RWPE2 (cell line): ENCODE measurements at regions not wholly inside any gene's neighbourhood (a gene's known extent, or its start where the extent isn't known, plus 50 kb on each side); places are given as distances from the start of the nearest gene placed in this dataset.

Experiments used
- ATAC-seq: fragments of 200-7000 bp; cut with Tn5 transposase; 3 replicates; pipeline ENCODE4 v1.9.1; 2021; ENCODE audit warnings: low read depth
- DNase-seq: peaks from one replicate; pipeline ENCODE4 v3.0.0-alpha.2; 2020; ENCODE audit warnings: low spot score
- H3K27ac ChIP-seq: fragments of 450-650 bp; 2 replicates; pipeline ENCODE4 v1.5.1; 2017; ENCODE audit warnings: mild to moderate bottlenecking; ENCODE audit not compliant: poor library complexity, severe bottlenecking
- H3K27me3 ChIP-seq: fragments of 250-450 bp; sonication (Bioruptor Pico); 2 replicates; pipeline ENCODE4 v1.5.1; 2021; ENCODE audit warnings: mild to moderate bottlenecking, moderate library complexity; ENCODE audit not compliant: insufficient read depth, poor library complexity, severe bottlenecking
- H3K36me3 ChIP-seq: fragments of 250-450 bp; sonication (Bioruptor Pico); 2 replicates; pipeline ENCODE4 v1.5.1; 2020; ENCODE audit warnings: low read depth, mild to moderate bottlenecking, moderate library complexity
- H3K4me1 ChIP-seq: fragments of 250-450 bp; sonication (Bioruptor Pico); 2 replicates; pipeline ENCODE4 v1.5.1; 2021; ENCODE audit warnings: mild to moderate bottlenecking, moderate library complexity; ENCODE audit not compliant: insufficient read depth, poor library complexity, severe bottlenecking
- H3K4me3 ChIP-seq: fragments of 250-450 bp; sonication (Bioruptor Pico); 2 replicates; pipeline ENCODE4 v1.5.1; 2021; ENCODE audit warnings: mild to moderate bottlenecking, moderate library complexity; ENCODE audit not compliant: severe bottlenecking
- H3K9me3 ChIP-seq: fragments of 250-450 bp; sonication (Bioruptor Pico); 2 replicates; pipeline ENCODE4 v1.5.1; 2021; ENCODE audit warnings: mild to moderate bottlenecking, moderate library complexity; ENCODE audit not compliant: severe bottlenecking
- CTCF ChIP-seq: fragments of 450-650 bp; IDR thresholded peaks from one replicate; pipeline ENCODE4 v1.5.1; 2017; ENCODE audit warnings: mild to moderate bottlenecking, moderate library complexity; ENCODE audit not compliant: poor library complexity, severe bottlenecking

DNA sequence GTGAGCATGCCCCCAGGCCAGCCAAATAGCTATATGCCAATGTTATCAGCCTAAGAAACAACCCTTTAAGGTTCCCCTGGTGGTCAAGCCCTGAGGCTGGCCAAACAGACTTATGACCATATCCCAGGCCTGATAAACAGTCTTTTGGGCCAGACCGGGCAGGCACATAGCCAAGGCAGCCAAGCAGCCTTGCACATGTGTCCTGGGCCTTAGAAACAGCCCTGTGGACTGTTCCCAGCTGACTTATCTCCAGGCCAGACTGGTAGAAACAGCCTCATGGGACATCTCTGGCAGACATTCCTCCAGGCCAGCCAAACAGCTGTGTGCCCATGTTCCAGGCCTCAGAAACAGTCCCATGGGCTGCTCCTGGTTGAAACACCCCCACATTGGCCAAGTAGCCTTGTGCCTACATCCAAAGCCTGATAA is 295.0 kb upstream of the MGAT4C start:
- no peak overlapping the region for H3K27ac ChIP-seq
- no peaks in the 10 kb centered on the region; the same call in 1 of the 2 replicates for H3K36me3 ChIP-seq
- TF ChIP-seq CTCF: no peak
- no peak overlapping the region for H3K4me3 ChIP-seq
- no peaks in the 10 kb centered on the region for H3K27me3 ChIP-seq
- no peaks in the 10 kb centered on the region for H3K9me3 ChIP-seq
- H3K4me1 ChIP-seq: no peaks in the 10 kb centered on the region
- DNase-seq (no peak), ATAC-seq (no peak)

DNA sequence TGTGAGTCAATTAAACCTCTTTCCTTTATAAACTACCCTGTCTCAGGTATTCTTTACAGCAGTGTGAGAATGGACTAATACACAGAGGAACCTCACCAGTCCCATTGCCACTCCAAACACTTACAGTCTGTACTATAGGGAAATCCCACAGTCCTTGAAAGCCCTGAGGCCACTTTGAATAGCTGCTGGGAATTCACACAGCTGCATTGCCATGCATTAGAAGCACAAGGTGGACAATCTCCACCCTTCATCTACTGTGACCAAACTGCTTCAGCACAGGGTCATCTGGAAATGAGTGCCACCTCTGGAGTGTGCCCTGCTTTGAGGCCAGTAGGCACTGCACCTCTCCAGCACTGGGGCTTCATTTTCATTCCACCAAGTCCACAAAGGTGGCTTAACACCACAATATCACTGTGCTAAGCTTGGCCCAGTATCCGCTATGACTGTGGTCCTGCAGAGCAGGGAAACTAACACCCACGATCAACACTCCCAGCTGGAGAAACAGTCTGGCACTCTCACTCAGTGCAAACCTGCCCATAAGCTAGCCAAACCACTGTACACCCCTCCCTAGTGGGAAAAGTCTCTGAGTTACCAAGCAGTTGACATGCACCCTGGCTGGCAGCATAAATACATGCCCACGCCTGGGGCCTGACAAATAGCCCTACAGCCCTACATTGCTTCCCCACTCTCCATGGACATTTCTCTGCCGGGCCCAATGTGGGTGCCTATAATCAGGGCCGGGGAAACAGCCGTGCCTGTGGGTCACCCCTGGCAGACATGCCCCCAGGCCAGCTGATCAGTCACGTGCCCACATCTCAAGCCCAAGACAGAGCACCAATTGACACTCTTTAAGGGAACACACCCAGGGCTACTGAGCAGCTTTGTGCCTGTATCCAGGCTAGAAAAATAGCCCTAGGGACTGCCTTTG is 294.3 kb upstream of the MGAT4C start:
- no peaks in the 10 kb centered on the region; the same call in 1 of the 2 replicates for H3K36me3 ChIP-seq
- H3K9me3 ChIP-seq: no peaks in the 10 kb centered on the region
- no peaks in the 10 kb centered on the region for H3K4me1 ChIP-seq
- TF ChIP-seq CTCF: no peak
- DNase-seq: no peak
- H3K27me3 ChIP-seq: no peaks in the 10 kb centered on the region
- no peak for ATAC-seq
- no peak overlapping the region for H3K4me3 ChIP-seq
- no peak overlapping the region for H3K27ac ChIP-seq

- H3K36me3 ChIP-seq: no peaks in the 10 kb centered on the region; the same call in 1 of the 2 replicates
- no peak overlapping the region for H3K27ac ChIP-seq
- DNase-seq (no peak), ATAC-seq (no peak)
- H3K27me3 ChIP-seq: no peaks in the 10 kb centered on the region
- H3K4me3 ChIP-seq: no peak overlapping the region
- no peaks in the 10 kb centered on the region for H3K9me3 ChIP-seq
- no peaks in the 10 kb centered on the region for H3K4me1 ChIP-seq
- no peak for TF ChIP-seq CTCF
Observed at GRCh38 chr12:86543716-86544115, 287.5 kb upstream of the MGAT4C start.

DNA sequence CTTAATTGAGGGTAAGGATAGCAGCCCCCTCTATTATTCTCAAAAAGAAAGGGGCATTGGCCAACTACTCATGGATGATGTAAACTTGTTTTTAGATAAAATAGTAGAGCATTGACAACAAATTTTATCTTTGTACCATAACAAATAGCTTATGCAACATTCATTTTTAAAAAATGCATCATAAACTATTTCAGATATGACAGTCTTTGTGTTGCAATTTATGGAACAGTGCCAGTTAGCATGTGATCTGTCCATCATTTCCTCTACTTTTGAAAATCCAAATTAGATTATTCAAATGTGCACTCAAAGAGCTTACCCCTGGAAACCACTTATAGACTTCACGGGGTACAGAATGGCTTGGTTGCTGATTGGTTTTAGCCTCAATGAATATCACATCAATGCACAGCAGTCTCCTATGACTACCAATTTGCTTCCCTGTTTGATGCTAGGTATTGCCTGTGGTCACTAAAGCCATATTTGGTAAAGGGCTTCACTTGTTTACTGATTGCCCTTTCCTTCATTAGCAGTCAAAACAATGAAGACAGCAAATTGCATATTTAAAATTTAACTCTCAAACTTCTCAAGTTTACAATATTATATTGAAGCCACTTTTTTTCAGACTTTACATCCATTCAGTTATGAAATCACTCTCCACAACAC is 274.9 kb upstream of the MGAT4C start:
- no peak for DNase-seq
- no peaks in the 10 kb centered on the region for H3K36me3 ChIP-seq
- TF ChIP-seq CTCF: no peak
- no peak overlapping the region for H3K4me3 ChIP-seq
- no peaks in the 10 kb centered on the region for H3K9me3 ChIP-seq
- ATAC-seq: no peak
- H3K27me3 ChIP-seq: no peaks in the 10 kb centered on the region
- no peak overlapping the region for H3K27ac ChIP-seq
- H3K4me1 ChIP-seq: no peaks in the 10 kb centered on the region
